Heart left ventricle (tissue), 13 donors: ENCODE measurements at regions not wholly inside any gene's neighbourhood (a gene's known extent, or its start where the extent isn't known, plus 50 kb on each side); places are given as distances from the start of the nearest gene placed in this dataset.

Source experiments
- CTCF ChIP-seq, 12 donors: fragments of 200-600 bp; sonication (generic) in 4 of 12; IDR thresholded peaks; one replicate each; pipeline versions ENCODE4 v1.5.0 to v1.8.0; 2018 to 2022; ENCODE audit warnings: antibody characterized with exemption in 12 of 12, mild to moderate bottlenecking in 5 of 12
- POLR2A ChIP-seq, 2 donors: fragments of 450-650 bp; IDR thresholded peaks; one replicate each; pipeline ENCODE4 v1.6.1; 2017; ENCODE audit warnings: antibody characterized with exemption in 2 of 2, mild to moderate bottlenecking in 2 of 2, moderate library complexity in 2 of 2
- donor health status: ischemic (EF 13 %, LVEDD 7.1; RV severe dilation, severe dysfunction).
- donor health status: DM: no; HTN: yes; CAD: no.
- donor health status: DM: no; HTN: no; CAD: no.
- donor health status: ischemic (EF 25% LVEDD 6.9; RV normal size, moderate dysfunction).
- donor health status: ischemic (EF 25% LVEDD 5.7; RV mildly dilated, moderate dysfunction).
- donor health status: ischemic (EF 35%, LVEDD 5.7; RV mildly dilated, moderate dysfunction).
- donor health status: nonischemic (EF 11% LVEDD 7.7; RV severe dilation, severe dysfunction).
- donor health status: DM: yes; HTN: yes; CAD: no.
- donor health status: PGD.
- donor health status: ischemic (EF 29% LVEDD 5.4; RV normal size, mild dysfunction).
- donor health status: nonischemic (EF 23%, LVEDD 6.1; RV moderate dilation, normal function).

- TF ChIP-seq CTCF (IDR thresholded peaks at IDR 0.05) (no peak), POLR2A (IDR thresholded peaks at IDR 0.05) (no peak)
Observed at GRCh38 chr11:30733748-30734147, 147.6 kb upstream of the MPPED2 start.
